Lower leg skin (tissue), 3 donors: ENCODE measurements at regions not wholly inside any gene's neighbourhood (a gene's known extent, or its start where the extent isn't known, plus 50 kb on each side); places are given as distances from the start of the nearest gene placed in this dataset.

Source experiments
- CTCF ChIP-seq, 3 donors: fragments of 450-650 bp; IDR thresholded peaks; one replicate each; pipeline ENCODE4 v1.5.1; 2016; ENCODE audit warnings: antibody characterized with exemption in 3 of 3, mild to moderate bottlenecking in 3 of 3, moderate library complexity in 2 of 3
- POLR2A ChIP-seq, 2 donors: fragments of 450-650 bp; IDR thresholded peaks; one replicate each; pipeline ENCODE4 v1.6.1; 2016 to 2017; ENCODE audit warnings: antibody characterized with exemption in 2 of 2, mild to moderate bottlenecking in 1 of 2, moderate library complexity in 1 of 2

GRCh38 chr6:9801249-9801754 lies 613.6 kb downstream of the TFAP2A start:
- no peak for TF ChIP-seq CTCF (IDR thresholded peaks at IDR 0.05)
- TF ChIP-seq POLR2A (IDR thresholded peaks at IDR 0.05) = no peak
